ENCODE measurements at regions not wholly inside any gene's neighbourhood (a gene's known extent, or its start where the extent isn't known, plus 50 kb on each side); places are given as distances from the start of the nearest gene placed in this dataset.
"Not testable (repeated sequence)": the region's sequence is repeated elsewhere in the genome, so short reads cannot be mapped to it uniquely, and the experiment has no call there.

GRCh38 chr4:159766241-159766640 is 663.4 kb downstream of the RAPGEF2 start:
- H3K4me3 Mint-ChIP-seq, result no peak overlapping the region
- intact Hi-C loops (cut with micrococcal nuclease), result no loop called here
- DNase-seq (ENCODE audit: low spot score), result no peak
- no peaks in the 10 kb centered on the region for H3K9me3 Mint-ChIP-seq
- no peaks in the 10 kb centered on the region for H3K36me3 Mint-ChIP-seq (ENCODE audit: low read depth)
- H3K27ac Mint-ChIP-seq, result no peak overlapping the region
- no peaks in the 10 kb centered on the region for H3K4me1 Mint-ChIP-seq (ENCODE audit: low read depth)
- no peaks in the 10 kb centered on the region for H3K27me3 Mint-ChIP-seq (ENCODE audit: insufficient read depth)

DNA sequence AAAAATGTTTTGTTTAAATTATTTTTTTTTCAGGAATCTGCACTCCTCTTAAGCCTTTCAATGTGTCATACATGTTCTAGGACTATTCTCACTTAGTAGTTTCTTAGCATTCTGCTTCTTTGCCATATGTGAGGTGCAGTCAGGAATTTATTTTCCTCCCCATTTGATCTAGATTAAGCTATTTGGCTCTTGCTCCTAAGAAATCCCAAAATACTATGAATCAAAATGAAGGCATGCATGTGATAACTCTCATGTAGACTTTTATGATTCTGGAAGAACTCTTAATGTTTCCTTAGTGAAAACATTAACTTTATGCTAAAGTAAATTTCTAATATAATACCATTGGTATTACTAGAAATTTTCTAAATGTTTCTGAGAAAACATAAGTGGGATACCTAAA is 664.5 kb downstream of the RAPGEF2 start:
- Mint-ChIP-seq H3K4me1 (ENCODE audit: low read depth) (no peaks in the 10 kb centered on the region), H3K36me3 (ENCODE audit: low read depth) (no peaks in the 10 kb centered on the region), H3K27me3 (ENCODE audit: insufficient read depth) (no peaks in the 10 kb centered on the region), H3K27ac (no peak overlapping the region), H3K4me3 (no peak overlapping the region), H3K9me3 (no peaks in the 10 kb centered on the region)
- no peak for DNase-seq (ENCODE audit: low spot score)
- intact Hi-C loops (cut with micrococcal nuclease), result no loop called here

DNA sequence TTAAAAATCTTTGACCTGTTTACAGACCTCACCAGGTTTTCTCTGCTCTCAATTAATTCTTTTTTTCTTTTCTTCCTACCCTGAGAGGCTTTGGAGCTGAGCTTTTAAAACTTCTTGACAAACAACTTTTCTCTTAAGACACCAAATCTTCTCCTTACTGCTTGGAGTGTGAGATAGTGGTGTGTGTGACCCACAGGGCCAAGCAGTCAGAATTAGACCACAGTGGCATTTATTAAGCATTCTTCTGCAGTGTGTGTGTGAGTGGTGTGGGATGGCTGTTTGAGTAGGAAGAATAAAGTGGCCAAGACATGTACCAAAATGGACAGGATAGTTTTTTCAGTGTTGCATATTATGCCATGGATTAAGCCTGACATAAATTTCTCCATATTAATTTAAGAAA is 665.1 kb downstream of the RAPGEF2 start:
- no peak for DNase-seq (ENCODE audit: low spot score)
- intact Hi-C loops (cut with micrococcal nuclease), result no loop called here
- Mint-ChIP-seq H3K36me3 (ENCODE audit: low read depth) (no peaks in the 10 kb centered on the region), H3K4me1 (ENCODE audit: low read depth) (no peaks in the 10 kb centered on the region), H3K27me3 (ENCODE audit: insufficient read depth) (no peaks in the 10 kb centered on the region), H3K4me3 (no peak overlapping the region), H3K27ac (no peak overlapping the region), H3K9me3 (no peaks in the 10 kb centered on the region)

GRCh38 chr4:159770401-159770800 is 667.5 kb downstream of the RAPGEF2 start:
- Mint-ChIP-seq H3K27ac (no peak overlapping the region), H3K9me3 (no peaks in the 10 kb centered on the region), H3K27me3 (ENCODE audit: insufficient read depth) (no peaks in the 10 kb centered on the region), H3K4me1 (ENCODE audit: low read depth) (no peaks in the 10 kb centered on the region), H3K4me3 (no peak overlapping the region), H3K36me3 (ENCODE audit: low read depth) (no peaks in the 10 kb centered on the region)
- DNase-seq (ENCODE audit: low spot score), result no peak
- intact Hi-C loops (cut with micrococcal nuclease), result no loop called here

DNA sequence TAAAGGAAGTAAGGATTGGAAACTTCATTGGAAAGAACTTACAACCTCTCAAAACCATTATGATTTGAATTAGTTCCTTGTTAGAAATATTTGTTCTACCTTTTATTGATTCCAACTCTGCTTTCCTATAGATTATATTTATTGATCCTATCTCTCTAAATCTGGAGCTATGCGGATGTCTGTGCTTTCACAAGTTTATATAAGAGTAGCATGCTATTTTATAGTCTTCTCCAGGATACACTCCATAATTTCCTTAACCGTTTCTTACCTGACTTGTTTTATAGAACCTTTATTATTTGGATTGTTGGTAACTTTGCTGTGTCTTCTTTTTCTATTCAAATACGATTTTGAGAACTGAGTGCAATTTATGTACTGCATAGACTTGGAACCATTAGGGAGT is 668.1 kb downstream of the RAPGEF2 start:
- no peak overlapping the region for H3K27ac Mint-ChIP-seq
- H3K9me3 Mint-ChIP-seq, result no peaks in the 10 kb centered on the region
- H3K27me3 Mint-ChIP-seq (ENCODE audit: insufficient read depth), result no peaks in the 10 kb centered on the region
- no peaks in the 10 kb centered on the region for H3K4me1 Mint-ChIP-seq (ENCODE audit: low read depth)
- H3K4me3 Mint-ChIP-seq, result no peak overlapping the region
- no peaks in the 10 kb centered on the region for H3K36me3 Mint-ChIP-seq (ENCODE audit: low read depth)
- intact Hi-C loops (cut with micrococcal nuclease), result no loop called here
- DNase-seq (ENCODE audit: low spot score), result no peak

DNA sequence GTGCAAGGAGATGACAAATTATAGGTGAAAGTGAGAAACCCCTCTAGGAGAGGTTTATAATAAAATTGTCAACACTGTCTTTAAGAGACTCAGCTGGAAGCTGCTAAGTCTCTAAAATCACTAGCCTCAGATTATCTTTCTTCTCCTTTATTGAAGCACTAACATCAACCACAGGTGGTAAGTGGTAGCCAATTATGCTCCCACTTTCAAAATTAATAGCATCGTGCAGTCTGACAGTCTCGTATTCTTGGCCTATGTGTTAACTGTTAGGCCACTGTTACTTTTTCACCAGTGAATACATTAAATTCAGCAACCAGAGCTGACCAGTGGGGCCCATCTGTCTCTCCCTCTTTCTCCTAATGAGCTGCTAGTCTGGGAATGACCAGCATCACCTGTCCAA is 674.1 kb downstream of the RAPGEF2 start:
- DNase-seq (ENCODE audit: low spot score), result no peak
- H3K4me3 Mint-ChIP-seq, result no peak overlapping the region
- H3K9me3 Mint-ChIP-seq, result no peaks in the 10 kb centered on the region
- no peaks in the 10 kb centered on the region for H3K27me3 Mint-ChIP-seq (ENCODE audit: insufficient read depth)
- no peaks in the 10 kb centered on the region for H3K36me3 Mint-ChIP-seq (ENCODE audit: low read depth)
- intact Hi-C loops (cut with micrococcal nuclease), result no loop called here
- H3K4me1 Mint-ChIP-seq (ENCODE audit: low read depth), result no peaks in the 10 kb centered on the region
- no peak overlapping the region for H3K27ac Mint-ChIP-seq

DNA sequence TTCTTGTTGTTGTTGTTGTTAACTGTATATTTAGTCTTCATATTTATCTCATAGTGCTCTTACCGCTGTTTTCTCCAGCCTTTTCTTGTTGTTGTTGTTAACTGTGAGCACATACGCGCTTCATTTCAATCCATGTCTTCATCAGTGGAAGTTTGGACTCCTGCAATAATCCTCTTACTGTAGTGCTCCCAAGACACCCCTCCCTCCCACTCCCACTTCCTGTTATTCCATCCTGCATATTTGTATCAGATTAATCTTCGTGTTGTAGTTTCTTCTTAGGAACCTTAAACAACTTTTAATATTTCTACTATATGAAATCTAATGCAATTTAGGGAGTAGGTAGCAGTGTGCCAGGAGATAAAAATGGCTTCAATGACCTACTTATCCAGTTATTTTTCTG is 674.8 kb downstream of the RAPGEF2 start:
- H3K27ac Mint-ChIP-seq, result no peak overlapping the region
- DNase-seq (ENCODE audit: low spot score), result no peak
- H3K4me3 Mint-ChIP-seq, result no peak overlapping the region
- H3K9me3 Mint-ChIP-seq, result no peaks in the 10 kb centered on the region
- H3K27me3 Mint-ChIP-seq (ENCODE audit: insufficient read depth), result no peaks in the 10 kb centered on the region
- H3K4me1 Mint-ChIP-seq (ENCODE audit: low read depth), result no peaks in the 10 kb centered on the region
- H3K36me3 Mint-ChIP-seq (ENCODE audit: low read depth), result no peaks in the 10 kb centered on the region
- intact Hi-C loops (cut with micrococcal nuclease), result no loop called here

DNA sequence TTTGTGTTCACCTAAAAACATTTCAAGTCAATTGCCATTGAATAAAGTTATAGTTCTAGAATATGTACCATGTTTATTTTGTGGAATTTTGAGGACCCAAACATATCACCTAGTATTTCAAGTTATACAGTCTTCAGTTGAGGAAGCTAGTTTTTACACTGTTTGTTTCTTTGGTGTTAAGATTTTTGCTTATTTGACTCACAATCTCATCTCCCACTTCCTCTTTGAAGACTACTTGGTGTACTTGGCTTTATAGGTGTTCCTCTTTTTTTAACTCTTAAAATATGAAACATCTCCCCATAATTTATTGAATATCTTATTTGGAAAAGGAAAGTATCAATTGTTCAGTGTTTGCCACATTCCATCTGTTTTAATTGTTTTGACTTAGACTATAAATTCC is 675.4 kb downstream of the RAPGEF2 start:
- Mint-ChIP-seq H3K27ac (no peak overlapping the region), H3K4me1 (ENCODE audit: low read depth) (no peaks in the 10 kb centered on the region), H3K27me3 (ENCODE audit: insufficient read depth) (no peaks in the 10 kb centered on the region), H3K9me3 (no peaks in the 10 kb centered on the region), H3K4me3 (no peak overlapping the region), H3K36me3 (ENCODE audit: low read depth) (no peaks in the 10 kb centered on the region)
- no peak for DNase-seq (ENCODE audit: low spot score)
- intact Hi-C loops (cut with micrococcal nuclease), result no loop called here

DNA sequence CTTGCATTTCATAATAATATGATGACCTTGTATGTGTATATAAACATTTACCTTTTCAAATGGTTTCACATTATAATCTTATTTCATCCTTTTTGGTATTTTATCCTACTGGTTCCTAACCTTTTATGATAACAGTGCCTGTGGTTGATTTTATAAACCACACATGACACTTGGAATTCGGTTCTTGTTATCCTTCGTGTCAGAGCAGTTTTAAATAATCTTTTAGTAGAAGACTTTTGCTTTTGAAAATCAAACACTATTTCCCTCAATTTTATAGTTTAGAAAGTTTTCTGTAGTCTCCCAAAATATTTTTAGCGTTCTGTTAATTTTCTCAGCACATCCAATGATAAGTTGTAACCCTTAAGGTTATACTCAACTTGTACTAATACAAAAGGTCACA is 676.8 kb downstream of the RAPGEF2 start:
- Mint-ChIP-seq H3K27ac (no peak overlapping the region), H3K4me3 (no peak overlapping the region), H3K36me3 (ENCODE audit: low read depth) (no peaks in the 10 kb centered on the region), H3K27me3 (ENCODE audit: insufficient read depth) (no peaks in the 10 kb centered on the region), H3K9me3 (no peaks in the 10 kb centered on the region), H3K4me1 (ENCODE audit: low read depth) (no peaks in the 10 kb centered on the region)
- no peak for DNase-seq (ENCODE audit: low spot score)
- intact Hi-C loops (cut with micrococcal nuclease), result no loop called here

- DNase-seq (ENCODE audit: low spot score), result no peak
- Mint-ChIP-seq H3K27ac (no peak overlapping the region), H3K27me3 (ENCODE audit: insufficient read depth) (no peaks in the 10 kb centered on the region), H3K36me3 (ENCODE audit: low read depth) (no peaks in the 10 kb centered on the region), H3K4me1 (ENCODE audit: low read depth) (no peaks in the 10 kb centered on the region), H3K9me3 (no peaks in the 10 kb centered on the region), H3K4me3 (no peak overlapping the region)
- intact Hi-C loops (cut with micrococcal nuclease), result no loop called here
These were observed 677.5 kb downstream of the RAPGEF2 start for GRCh38 chr4:159780196-159780922.

DNA sequence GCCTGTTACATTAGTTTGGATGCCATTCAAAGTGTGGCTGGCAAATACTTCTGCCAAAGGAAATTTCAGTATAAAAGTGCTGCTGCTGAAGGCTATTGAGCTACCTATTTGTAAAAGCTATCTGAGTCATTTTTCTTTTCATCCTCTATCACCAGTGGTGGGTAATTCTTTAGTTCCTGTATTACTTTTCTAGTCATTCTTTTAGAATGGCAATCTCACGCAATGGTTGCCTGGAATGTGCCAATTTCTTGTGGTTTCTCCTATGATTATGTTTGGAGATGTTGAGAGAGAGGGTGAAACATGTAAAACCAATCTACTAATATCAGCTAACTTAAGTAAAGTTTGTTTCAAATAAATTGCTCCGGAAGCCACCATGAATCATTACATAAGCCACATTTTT is 685.0 kb downstream of the RAPGEF2 start:
- H3K4me1 Mint-ChIP-seq (ENCODE audit: low read depth), result no peaks in the 10 kb centered on the region
- H3K4me3 Mint-ChIP-seq, result no peak overlapping the region
- no peak overlapping the region for H3K27ac Mint-ChIP-seq
- DNase-seq (ENCODE audit: low spot score), result no peak
- intact Hi-C loops (cut with micrococcal nuclease), result no loop called here
- H3K9me3 Mint-ChIP-seq, result no peaks in the 10 kb centered on the region
- H3K36me3 Mint-ChIP-seq (ENCODE audit: low read depth), result no peaks in the 10 kb centered on the region
- no peaks in the 10 kb centered on the region for H3K27me3 Mint-ChIP-seq (ENCODE audit: insufficient read depth)

DNA sequence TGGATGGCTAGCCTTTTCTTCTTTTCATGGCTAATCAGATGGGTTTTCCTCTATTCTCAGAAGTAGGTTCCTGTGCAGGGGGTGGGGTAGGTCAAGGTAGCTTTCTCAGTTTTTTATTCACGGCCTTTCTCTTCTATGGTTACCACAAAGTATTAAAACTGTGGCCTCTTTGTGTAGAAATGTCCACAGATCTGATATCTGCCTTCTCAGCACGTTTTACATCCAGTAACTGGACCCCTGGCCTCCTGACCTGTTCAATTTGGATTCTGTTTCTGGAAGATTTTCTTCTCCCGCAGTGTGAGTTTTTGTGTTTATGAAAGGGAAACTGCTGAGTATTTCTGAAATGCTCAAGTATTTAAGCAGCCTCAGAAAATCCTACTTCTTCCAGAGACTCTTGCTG is 688.5 kb downstream of the RAPGEF2 start:
- no peak overlapping the region for H3K4me3 Mint-ChIP-seq
- no peak for DNase-seq (ENCODE audit: low spot score)

GRCh38 chr4:159804592-159804991 is 701.7 kb downstream of the RAPGEF2 start:
- H3K27ac Mint-ChIP-seq; H3K27me3 Mint-ChIP-seq (ENCODE audit: insufficient read depth); intact Hi-C loops (cut with micrococcal nuclease); DNase-seq (ENCODE audit: low spot score); H3K36me3 Mint-ChIP-seq (ENCODE audit: low read depth); H3K9me3 Mint-ChIP-seq; H3K4me1 Mint-ChIP-seq (ENCODE audit: low read depth); H3K4me3 Mint-ChIP-seq: not testable (repeated sequence)

More for the DNA sequence above, 688.5 kb downstream of the RAPGEF2 start:
- intact Hi-C loops (cut with micrococcal nuclease), result no loop called here
- Mint-ChIP-seq H3K27me3 (ENCODE audit: insufficient read depth) (no peaks in the 10 kb centered on the region), H3K9me3 (no peaks in the 10 kb centered on the region), H3K36me3 (ENCODE audit: low read depth) (no peaks in the 10 kb centered on the region), H3K4me1 (ENCODE audit: low read depth) (no peaks in the 10 kb centered on the region), H3K27ac (no peak overlapping the region)

DNA sequence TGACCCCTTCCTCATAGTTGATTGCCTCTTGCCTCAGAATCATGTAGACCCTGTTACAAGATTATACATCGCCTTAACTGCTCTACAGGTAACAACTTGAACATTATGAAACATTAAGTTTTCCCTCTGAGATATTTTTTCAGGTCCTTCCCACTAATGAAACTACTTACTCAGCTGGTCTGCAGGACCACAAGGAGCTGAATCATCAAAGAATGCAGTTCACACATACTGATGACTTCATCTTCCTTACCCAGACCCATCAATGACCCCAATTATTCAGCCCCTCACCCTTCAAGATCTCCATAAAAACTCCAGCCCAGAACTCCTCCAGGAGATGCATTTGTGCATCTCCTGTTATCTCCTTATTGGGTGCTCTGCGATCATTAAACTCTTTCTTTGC is 720.9 kb downstream of the RAPGEF2 start:
- DNase-seq (ENCODE audit: low spot score), result no peak
- no peak overlapping the region for H3K27ac Mint-ChIP-seq
- no peak overlapping the region for H3K4me3 Mint-ChIP-seq
- intact Hi-C loops (cut with micrococcal nuclease), result no loop called here
- H3K4me1 Mint-ChIP-seq (ENCODE audit: low read depth), result no peaks in the 10 kb centered on the region
- no peaks in the 10 kb centered on the region for H3K27me3 Mint-ChIP-seq (ENCODE audit: insufficient read depth)
- peaks cover 6% of the 10 kb centered on the region for H3K9me3 Mint-ChIP-seq
- no peaks in the 10 kb centered on the region for H3K36me3 Mint-ChIP-seq (ENCODE audit: low read depth)

All from activated T-helper 1 cell treated with anti-CD3 and anti-CD28 coated beads, Interleukin-12 subunit alpha, Interleukin-12 subunit beta, Interleukin-2, Interleukin-4 antibody, amounts not matched to agents 30 ng/mL and 10 ng/mL and 1 ng/mL, durations not matched to agents 14 hours and 24 hours and 36 hours (primary cell).